Esophagus muscularis mucosa (tissue), 4 donors: ENCODE measurements at regions not wholly inside any gene's neighbourhood (a gene's known extent, or its start where the extent isn't known, plus 50 kb on each side); places are given as distances from the start of the nearest gene placed in this dataset.

Experiments
- DNase-seq: peaks from one replicate; pipeline ENCODE4 v3.0.0-alpha.2; 2017; ENCODE audit errors: extremely low spot score
- H3K27ac ChIP-seq, 4 donors: fragments of 200-600 bp; sonication (generic); replicated peaks in 1 of 4; 1 replicate in 3 of 4; 2 replicates in 1 of 4; pipeline ENCODE4 v1.5.1; 2016 to 2019; ENCODE audit warnings: mild to moderate bottlenecking in 1 of 4
- H3K27me3 ChIP-seq, 4 donors: fragments of 200-600 bp; sonication (generic); one replicate each; pipeline versions ENCODE4 v1.5.1 to v1.6.0; 2016 to 2019
- H3K36me3 ChIP-seq, 4 donors: fragments of 200-600 bp; sonication (generic); one replicate each; pipeline ENCODE4 v1.5.1; 2016 to 2019
- H3K4me1 ChIP-seq, 4 donors: fragments of 200-600 bp; sonication (generic); one replicate each; pipeline ENCODE4 v1.5.1; 2016 to 2019
- H3K4me3 ChIP-seq, 4 donors: fragments of 200-600 bp; sonication (generic); 1 replicate in 2 of 4; 2 replicates in 2 of 4; pipeline ENCODE4 v1.5.1; 2016 to 2019; ENCODE audit warnings: mild to moderate bottlenecking in 4 of 4, moderate library complexity in 1 of 4
- H3K9me3 ChIP-seq, 4 donors: fragments of 200-600 bp; sonication (generic); 1 replicate in 3 of 4; 2 replicates in 1 of 4; pipeline ENCODE4 v1.5.1; 2016 to 2019
- EP300 ChIP-seq: sonication (generic); formaldehyde crosslinking; IDR thresholded peaks from one replicate; pipeline ENCODE4 v1.6.1; 2017; ENCODE audit warnings: antibody characterized with exemption
- POLR2A ChIP-seq: fragments of 450-650 bp; IDR thresholded peaks from one replicate; pipeline ENCODE4 v1.6.1; 2017; ENCODE audit warnings: antibody characterized with exemption, moderate library complexity, mild to moderate bottlenecking, low read depth
- POLR2AphosphoS5 ChIP-seq, 2 donors: sonication (generic); formaldehyde crosslinking; IDR thresholded peaks; one replicate each; pipeline ENCODE4 v1.6.1; 2017; ENCODE audit warnings: antibody characterized with exemption in 2 of 2
- WGBS: methylation state at CpG from one replicate; pipeline ENCODE4 v1.1.5; 2018; 5-methylcytosine and 5-hydroxymethylcytosine counted together
- intact Hi-C: fragments of 100-400 bp; cut with DNase I; formaldehyde crosslinking; loops from one replicate; pipeline ENCODE4 v1.15.1; 2023
- TF ChIP-seq, protein P1 (sequence below), 3 experiments: fragments of 200-600 bp in 2 of 3; fragments of 450-650 bp in 1 of 3; sonication (generic) in 2 of 3; IDR thresholded peaks; one replicate each; pipeline ENCODE4 v1.5.1; 2017 to 2019; ENCODE audit warnings: antibody characterized with exemption in 3 of 3, mild to moderate bottlenecking in 2 of 3, moderate library complexity in 1 of 3

DNA sequence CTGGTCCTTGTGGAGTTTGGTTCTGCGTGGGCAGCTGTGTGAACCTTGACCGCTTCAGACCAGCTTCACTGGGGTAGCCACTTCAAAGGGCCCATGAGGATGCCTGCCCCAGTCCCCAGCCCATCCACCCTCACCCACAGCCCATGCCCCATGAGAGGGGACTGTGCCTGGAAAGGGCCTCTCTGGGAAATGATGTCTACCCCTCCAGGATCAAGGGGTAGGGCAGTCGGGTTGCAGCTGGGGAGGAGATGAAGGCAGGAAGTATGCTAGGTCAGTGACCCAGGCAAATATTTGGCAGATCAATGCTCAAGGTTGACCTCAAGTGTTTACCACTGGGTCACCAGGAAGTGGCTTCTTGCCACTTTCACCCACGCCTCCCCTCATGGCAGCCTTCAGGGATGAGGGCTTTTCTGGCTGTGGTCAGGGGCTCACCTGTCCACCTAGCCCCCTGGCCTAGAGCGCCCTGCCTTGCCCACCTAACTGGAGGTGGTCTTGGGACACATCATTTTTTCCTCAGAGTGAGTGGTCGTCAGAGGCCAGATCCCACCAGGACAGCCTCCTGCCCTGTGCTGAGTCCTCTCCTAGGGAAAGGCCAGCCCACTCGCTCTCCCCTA is 109.5 kb downstream of the SNX5 start:
- no peak for DNase-seq
- 77% methylated on average over 7 of the region's 7 CpGs for WGBS

DNA sequence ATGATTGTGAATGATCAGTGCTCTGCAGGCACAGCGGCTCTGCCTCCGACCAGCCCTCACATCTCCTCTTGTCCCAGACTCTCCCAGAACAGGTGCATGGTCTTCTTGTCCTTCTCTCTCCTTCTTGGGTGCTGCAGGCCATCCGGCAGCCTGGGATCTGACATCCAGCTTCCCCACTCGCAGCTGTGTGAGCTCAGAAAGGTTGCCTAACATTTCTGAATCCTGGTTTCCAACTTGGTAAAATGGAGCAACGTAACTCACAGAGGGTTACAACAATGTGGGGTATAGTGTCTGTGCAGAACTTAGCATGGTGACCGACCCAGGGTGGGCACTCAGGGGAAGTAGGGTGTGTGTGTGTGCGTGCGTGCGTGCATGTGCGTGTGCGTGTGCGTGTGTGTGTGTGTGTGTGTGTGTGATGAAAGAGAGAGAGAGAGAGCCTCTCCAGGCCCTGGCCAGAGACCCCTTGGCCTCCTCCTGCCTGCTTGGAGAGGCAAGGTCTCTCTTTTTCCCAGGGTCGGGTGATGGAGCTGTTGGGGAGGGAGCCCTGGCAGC is 110.1 kb downstream of the SNX5 start:
- DNase-seq: no peak
- TF ChIP-seq, protein P1, sequence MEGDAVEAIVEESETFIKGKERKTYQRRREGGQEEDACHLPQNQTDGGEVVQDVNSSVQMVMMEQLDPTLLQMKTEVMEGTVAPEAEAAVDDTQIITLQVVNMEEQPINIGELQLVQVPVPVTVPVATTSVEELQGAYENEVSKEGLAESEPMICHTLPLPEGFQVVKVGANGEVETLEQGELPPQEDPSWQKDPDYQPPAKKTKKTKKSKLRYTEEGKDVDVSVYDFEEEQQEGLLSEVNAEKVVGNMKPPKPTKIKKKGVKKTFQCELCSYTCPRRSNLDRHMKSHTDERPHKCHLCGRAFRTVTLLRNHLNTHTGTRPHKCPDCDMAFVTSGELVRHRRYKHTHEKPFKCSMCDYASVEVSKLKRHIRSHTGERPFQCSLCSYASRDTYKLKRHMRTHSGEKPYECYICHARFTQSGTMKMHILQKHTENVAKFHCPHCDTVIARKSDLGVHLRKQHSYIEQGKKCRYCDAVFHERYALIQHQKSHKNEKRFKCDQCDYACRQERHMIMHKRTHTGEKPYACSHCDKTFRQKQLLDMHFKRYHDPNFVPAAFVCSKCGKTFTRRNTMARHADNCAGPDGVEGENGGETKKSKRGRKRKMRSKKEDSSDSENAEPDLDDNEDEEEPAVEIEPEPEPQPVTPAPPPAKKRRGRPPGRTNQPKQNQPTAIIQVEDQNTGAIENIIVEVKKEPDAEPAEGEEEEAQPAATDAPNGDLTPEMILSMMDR (IDR thresholded peaks at IDR 0.05): no peak
- TF ChIP-seq EP300: no peak
- H3K36me3 ChIP-seq: no peaks in the 10 kb centered on the region
- peaks cover 11 to 24% (median 17%) of the 10 kb centered on the region in 4 donors for H3K4me1 ChIP-seq
- 85% methylated on average over 13 of the region's 13 CpGs for whole genome bisulfite sequencing
- no peak overlapping the region for H3K4me3 ChIP-seq
- intact Hi-C loops: no loop called here
- no peak overlapping the region for H3K27ac ChIP-seq
- H3K9me3 ChIP-seq: no peaks in the 10 kb centered on the region
- H3K27me3 ChIP-seq: no peaks in the 10 kb centered on the region

More for the DNA sequence above, 109.5 kb downstream of the SNX5 start:
- H3K4me1 ChIP-seq: peaks cover 16 to 29% (median 23%) of the 10 kb centered on the region in 4 donors
- intact Hi-C loops: no loop called here
- H3K4me3 ChIP-seq: no peak overlapping the region
- H3K27ac ChIP-seq: no peak overlapping the region
- TF ChIP-seq EP300: no peak
- TF ChIP-seq POLR2AphosphoS5 (IDR thresholded peaks at IDR 0.05): no peak
- no peak for TF ChIP-seq POLR2A
- TF ChIP-seq, protein P1 (IDR thresholded peaks at IDR 0.05): no peak
- H3K36me3 ChIP-seq: no peaks in the 10 kb centered on the region
- no peaks in the 10 kb centered on the region for H3K27me3 ChIP-seq
- no peaks in the 10 kb centered on the region for H3K9me3 ChIP-seq

DNA sequence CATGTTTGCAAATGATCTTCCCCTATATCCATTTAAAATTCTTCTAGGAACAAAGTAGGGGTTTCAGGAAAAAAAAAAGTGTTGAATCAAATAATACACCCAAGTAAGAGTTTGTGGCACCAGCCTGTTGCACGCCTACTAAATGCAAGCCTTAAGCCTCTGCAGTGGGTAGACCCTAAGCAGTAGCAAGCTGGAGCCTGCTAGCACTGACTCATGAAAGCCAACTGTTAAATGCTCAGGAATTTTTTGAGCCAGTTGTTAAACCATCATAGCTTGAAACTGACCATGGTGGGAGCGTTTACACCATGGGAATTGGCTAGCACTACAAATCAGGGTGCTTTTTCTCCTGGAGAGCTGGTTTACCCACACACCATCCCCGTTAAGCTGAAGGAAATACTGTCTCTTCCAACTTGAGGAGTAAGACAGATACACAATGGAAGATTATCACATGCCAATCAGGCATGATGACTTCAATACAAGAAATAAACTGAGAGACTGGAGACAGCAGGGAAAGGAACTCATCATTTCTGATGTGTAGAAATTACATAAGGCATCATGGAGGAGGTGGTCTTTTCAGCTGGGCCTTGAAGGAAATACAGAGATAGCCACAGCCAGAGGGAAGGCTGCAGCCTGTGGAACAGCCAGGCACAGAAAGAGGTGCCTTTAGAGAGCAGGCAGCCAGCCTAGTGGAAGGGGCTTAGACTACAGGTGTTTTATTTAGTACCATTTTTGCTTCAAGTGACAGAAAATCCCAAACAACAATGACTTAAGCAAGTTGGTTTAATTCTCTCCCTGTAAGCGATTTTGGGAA is 110.8 kb downstream of the SNX5 start:
- 93% methylated on average over 4 of the region's 4 CpGs for WGBS
- Histone ChIP-seq H3K9me3 (no peaks in the 10 kb centered on the region), H3K4me3 (no peak overlapping the region), H3K36me3 (no peaks in the 10 kb centered on the region), H3K27me3 (no peaks in the 10 kb centered on the region), H3K4me1 (peaks cover 4 to 17% (median 12%) of the 10 kb centered on the region in 4 donors), H3K27ac (no peak overlapping the region)
- TF ChIP-seq POLR2A (no peak), EP300 (no peak), POLR2AphosphoS5 (IDR thresholded peaks at IDR 0.05) (no peak)
- TF ChIP-seq, protein P1 (IDR thresholded peaks at IDR 0.05): no peak
- intact Hi-C loops: no loop called here
- no peak for DNase-seq

DNA sequence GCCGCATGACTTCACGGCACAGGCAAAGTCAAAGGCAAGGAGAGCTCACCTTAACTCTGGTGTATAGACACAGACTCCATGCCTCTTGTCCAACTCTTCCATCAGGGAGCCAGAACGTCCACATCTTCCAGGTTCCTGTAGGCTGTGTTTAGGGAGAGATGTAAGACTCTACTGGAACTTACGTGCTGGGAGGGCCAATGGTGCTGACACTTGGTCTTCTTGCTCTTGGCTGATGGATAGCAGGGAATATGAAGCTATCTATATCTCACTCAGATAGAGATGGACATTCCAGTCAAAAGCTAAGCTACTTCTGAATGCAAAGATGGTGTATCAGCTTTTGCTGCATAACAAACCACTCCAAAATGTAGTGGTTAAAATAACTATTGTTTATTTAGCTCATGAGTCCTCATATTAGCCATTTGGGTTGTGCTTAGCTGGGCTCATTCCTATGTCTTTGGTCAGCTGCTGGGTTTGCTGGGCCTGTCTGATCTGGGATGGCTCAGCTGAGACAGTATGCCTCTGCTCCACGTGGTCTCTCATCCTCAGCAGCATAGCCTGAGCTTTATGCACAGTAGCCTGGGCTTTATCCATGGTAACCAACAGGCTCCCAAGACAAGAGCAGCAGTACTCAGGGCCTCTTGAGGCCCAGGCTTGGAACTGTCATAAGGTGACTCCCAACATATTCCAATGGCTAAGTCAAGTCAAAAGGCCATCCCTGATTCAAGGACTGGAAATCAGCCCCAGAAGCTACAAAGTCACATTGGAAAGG is 111.6 kb downstream of the SNX5 start:
- no peak for DNase-seq
- H3K9me3 ChIP-seq: no peaks in the 10 kb centered on the region
- 94% methylated on average over 5 of the region's 5 CpGs for WGBS
- no peak overlapping the region for H3K27ac ChIP-seq
- H3K4me1 ChIP-seq: peaks cover 3 to 17% (median 10%) of the 10 kb centered on the region in 4 donors
- no peaks in the 10 kb centered on the region for H3K36me3 ChIP-seq
- H3K4me3 ChIP-seq: no peak overlapping the region
- no peaks in the 10 kb centered on the region for H3K27me3 ChIP-seq
- intact Hi-C loops: no loop called here
- TF ChIP-seq POLR2A: no peak
- TF ChIP-seq, protein P1 (IDR thresholded peaks at IDR 0.05): no peak
- no peak for TF ChIP-seq EP300
- TF ChIP-seq POLR2AphosphoS5 (IDR thresholded peaks at IDR 0.05): no peak
